ENCODE measurements at regions not wholly inside any gene's neighbourhood (a gene's known extent, or its start where the extent isn't known, plus 50 kb on each side); places are given as distances from the start of the nearest gene placed in this dataset.

GRCh38 chr2:201959198-201959597 lies 74.5 kb upstream of the FZD7 start:
- H3K36me3 ChIP-seq = no peaks in the 10 kb centered on the region
- H3K4me3 ChIP-seq = no peak overlapping the region
- no peak for TF ChIP-seq POLR2A (IDR thresholded peaks at IDR 0.05)
- TF ChIP-seq CTCF (IDR thresholded peaks at IDR 0.05) = no peak
- no peaks in the 10 kb centered on the region for H3K4me1 ChIP-seq
- no peak for DNase-seq
- H3K27ac ChIP-seq = no peak overlapping the region
- H3K9me3 ChIP-seq = no peaks in the 10 kb centered on the region
- no peaks in the 10 kb centered on the region for H3K27me3 ChIP-seq

- Histone ChIP-seq H3K9me3 (no peaks in the 10 kb centered on the region), H3K4me3 (no peak overlapping the region), H3K27ac (no peak overlapping the region), H3K4me1 (no peaks in the 10 kb centered on the region), H3K36me3 (no peaks in the 10 kb centered on the region), H3K27me3 (no peaks in the 10 kb centered on the region)
- no peak for DNase-seq
- TF ChIP-seq POLR2A (IDR thresholded peaks at IDR 0.05) (no peak), CTCF (IDR thresholded peaks at IDR 0.05) (no peak)
Measured at GRCh38 chr2:201959626-201960025, 74.0 kb upstream of the FZD7 start.

GRCh38 chr2:201960305-201960704 lies 73.3 kb upstream of the FZD7 start:
- Histone ChIP-seq H3K27me3 (no peaks in the 10 kb centered on the region), H3K9me3 (no peaks in the 10 kb centered on the region), H3K4me3 (no peak overlapping the region), H3K4me1 (no peaks in the 10 kb centered on the region), H3K27ac (no peak overlapping the region), H3K36me3 (no peaks in the 10 kb centered on the region)
- DNase-seq = no peak
- no peak for TF ChIP-seq CTCF (IDR thresholded peaks at IDR 0.05)

GRCh38 chr2:201961401-201961800 lies 72.3 kb upstream of the FZD7 start:
- no peak for DNase-seq
- H3K4me1 ChIP-seq = no peaks in the 10 kb centered on the region
- H3K27me3 ChIP-seq = no peaks in the 10 kb centered on the region
- no peak overlapping the region for H3K27ac ChIP-seq
- H3K9me3 ChIP-seq = no peaks in the 10 kb centered on the region
- H3K36me3 ChIP-seq = no peaks in the 10 kb centered on the region
- TF ChIP-seq CTCF (IDR thresholded peaks at IDR 0.05) (no peak), POLR2A (IDR thresholded peaks at IDR 0.05) (no peak)
- H3K4me3 ChIP-seq = no peak overlapping the region

- no peak for DNase-seq
- H3K27ac ChIP-seq = no peak overlapping the region
- H3K27me3 ChIP-seq = no peaks in the 10 kb centered on the region
- no peaks in the 10 kb centered on the region for H3K36me3 ChIP-seq
- TF ChIP-seq POLR2A (IDR thresholded peaks at IDR 0.05) (no peak), CTCF (IDR thresholded peaks at IDR 0.05) (no peak)
- H3K9me3 ChIP-seq = no peaks in the 10 kb centered on the region
- H3K4me3 ChIP-seq = no peak overlapping the region
- no peaks in the 10 kb centered on the region for H3K4me1 ChIP-seq
Measured at GRCh38 chr2:201962774-201963562, 70.7 kb upstream of the FZD7 start.

GRCh38 chr2:201964011-201964410 lies 69.6 kb upstream of the FZD7 start:
- TF ChIP-seq POLR2A (IDR thresholded peaks at IDR 0.05) (no peak), CTCF (IDR thresholded peaks at IDR 0.05) (no peak)
- H3K36me3 ChIP-seq = no peaks in the 10 kb centered on the region
- H3K4me3 ChIP-seq = no peak overlapping the region
- no peak overlapping the region for H3K27ac ChIP-seq
- no peaks in the 10 kb centered on the region for H3K4me1 ChIP-seq
- no peak for DNase-seq
- no peaks in the 10 kb centered on the region for H3K9me3 ChIP-seq
- H3K27me3 ChIP-seq = no peaks in the 10 kb centered on the region

Measured in Peyer's patch (tissue), 4 donors.